Stimulated activated CD4-positive, alpha-beta T cell treated with anti-CD3 and anti-CD28 coated beads, Interleukin-1b, Interleukin-23, amount 100 ng/mL, for 4 hours (primary cell): ENCODE measurements at regions not wholly inside any gene's neighbourhood (a gene's known extent, or its start where the extent isn't known, plus 50 kb on each side); places are given as distances from the start of the nearest gene placed in this dataset.

Experiments used
- DNase-seq, 2 donors: peaks; one replicate each; pipeline ENCODE4 v3.0.0-alpha.2; 2020; ENCODE audit warnings: low read depth in 2 of 2

GRCh38 chr16:6510261-6510660 is 822.4 kb upstream of the RBFOX1 start:
- no peak for DNase-seq

GRCh38 chr16:6499413-6499812 is 833.2 kb upstream of the RBFOX1 start:
- DNase-seq, result no peak

- DNase-seq, result no peak
Observed at GRCh38 chr16:6498858-6499257, 833.8 kb upstream of the RBFOX1 start.

GRCh38 chr16:6496996-6497395 is 835.6 kb upstream of the RBFOX1 start:
- no peak for DNase-seq

- DNase-seq, result no peak
Observed at GRCh38 chr16:6495486-6496210, 837.0 kb upstream of the RBFOX1 start.

GRCh38 chr16:6494716-6495115 is 837.9 kb upstream of the RBFOX1 start:
- DNase-seq, result no peak

GRCh38 chr16:6493555-6493954 is 839.1 kb upstream of the RBFOX1 start:
- DNase-seq, result no peak

GRCh38 chr16:6492742-6493141 is 839.9 kb upstream of the RBFOX1 start:
- no peak for DNase-seq

- DNase-seq, result no peak
Observed at GRCh38 chr16:6484935-6485334, 847.7 kb upstream of the RBFOX1 start.

- DNase-seq, result no peak
Observed at GRCh38 chr16:6484081-6484480, 848.6 kb upstream of the RBFOX1 start.

- no peak for DNase-seq
Observed at GRCh38 chr16:6483469-6484033, 849.1 kb upstream of the RBFOX1 start.

- DNase-seq, result no peak
Observed at GRCh38 chr16:6482696-6483468, 849.8 kb upstream of the RBFOX1 start.

- no peak for DNase-seq
Observed at GRCh38 chr16:6481894-6482293, 850.8 kb upstream of the RBFOX1 start.

- no peak for DNase-seq
Observed at GRCh38 chr16:6453742-6454141, 878.9 kb upstream of the RBFOX1 start.

GRCh38 chr16:6447021-6447790 is 885.4 kb upstream of the RBFOX1 start:
- no peak for DNase-seq

GRCh38 chr16:6446370-6446769 is 886.3 kb upstream of the RBFOX1 start:
- DNase-seq, result no peak

- no peak for DNase-seq
Observed at GRCh38 chr16:6439129-6439528, 893.5 kb upstream of the RBFOX1 start.

GRCh38 chr16:6428861-6429260 is 903.8 kb upstream of the RBFOX1 start:
- DNase-seq, result no peak

GRCh38 chr16:6427621-6428020 is 905.0 kb upstream of the RBFOX1 start:
- DNase-seq, result no peak

GRCh38 chr16:6407596-6407995 is 925.0 kb upstream of the RBFOX1 start:
- DNase-seq, result no peak

GRCh38 chr16:6406028-6406427 is 926.6 kb upstream of the RBFOX1 start:
- no peak for DNase-seq

GRCh38 chr16:6382924-6383459 is 949.7 kb upstream of the RBFOX1 start:
- DNase-seq, result no peak
